CD14-positive monocyte (primary cell): ENCODE measurements at regions not wholly inside any gene's neighbourhood (a gene's known extent, or its start where the extent isn't known, plus 50 kb on each side); places are given as distances from the start of the nearest gene placed in this dataset.

Experiments used
- DNase-seq, 3 donors: peaks; one replicate each; pipeline ENCODE4 v3.0.0-alpha.2; 2011 to 2022
- H2AFZ ChIP-seq: 2 replicates; pipeline ENCODE4 v1.6.0; 2012; ENCODE audit warnings: mild to moderate bottlenecking, low read depth, low read length, inconsistent platforms; ENCODE audit not compliant: insufficient read depth, poor library complexity, severe bottlenecking
- H3K27ac ChIP-seq, 2 donors: 1 replicate in 1 of 2; 2 replicates in 1 of 2; pipeline ENCODE4 v1.5.1; 2012 to 2013; ENCODE audit warnings: low read length in 2 of 2, control low read depth in 1 of 2, inconsistent platforms in 1 of 2, low read depth in 1 of 2, mild to moderate bottlenecking in 1 of 2
- H3K27me3 ChIP-seq, 2 donors: one replicate each; pipeline versions ENCODE4 v1.6.0 to v1.6.1; 2011 to 2013; ENCODE audit warnings: low read length in 2 of 2; ENCODE audit not compliant: control insufficient read depth in 2 of 2, insufficient read depth in 2 of 2
- H3K36me3 ChIP-seq, 2 donors: replicated peaks in 1 of 2; 1 replicate in 1 of 2; 2 replicates in 1 of 2; pipeline versions ENCODE4 v1.5.1 to v1.6.1; 2012 to 2013; ENCODE audit warnings: low read length in 2 of 2, control low read depth in 1 of 2, inconsistent platforms in 1 of 2, mild to moderate bottlenecking in 1 of 2; ENCODE audit not compliant: insufficient read depth in 2 of 2, control insufficient read depth in 1 of 2
- H3K4me1 ChIP-seq, 2 donors: 1 replicate in 1 of 2; 2 replicates in 1 of 2; pipeline versions ENCODE4 v1.5.1 to v1.6.1; 2012 to 2013; ENCODE audit warnings: low read length in 2 of 2, control low read depth in 1 of 2, inconsistent platforms in 1 of 2, mild to moderate bottlenecking in 1 of 2, moderate library complexity in 1 of 2; ENCODE audit not compliant: insufficient read depth in 2 of 2, control insufficient read depth in 1 of 2
- H3K4me2 ChIP-seq: replicated peaks from 2 replicates; pipeline ENCODE3; 2012; ENCODE audit warnings: low read length, moderate library complexity, mild to moderate bottlenecking; ENCODE audit not compliant: poor library complexity, severe bottlenecking; ENCODE audit errors: extremely low read depth
- H3K4me3 ChIP-seq, 3 experiments: fragments of 200-600 bp in 1 of 3; sonication (generic) in 1 of 3; replicated peaks in 1 of 3; 1 replicate in 2 of 3; 2 replicates in 1 of 3; pipeline ENCODE4 v1.5.1; 2011 to 2013; ENCODE audit warnings: low read length in 3 of 3, mild to moderate bottlenecking in 3 of 3, control low read depth in 2 of 3, low read depth in 2 of 3, inconsistent platforms in 1 of 3, moderate library complexity in 1 of 3
- H3K79me2 ChIP-seq: 2 replicates; pipeline ENCODE4 v1.6.0; 2012; ENCODE audit warnings: mild to moderate bottlenecking, control low read depth, inconsistent platforms, low read length, moderate library complexity; ENCODE audit not compliant: insufficient read depth
- H3K9ac ChIP-seq: 2 replicates; pipeline ENCODE4 v1.6.0; 2017; ENCODE audit warnings: low read length, mild to moderate bottlenecking; ENCODE audit not compliant: insufficient read depth, poor library complexity, severe bottlenecking
- H3K9me3 ChIP-seq, 2 donors: replicated peaks in 1 of 2; 1 replicate in 1 of 2; 2 replicates in 1 of 2; pipeline versions ENCODE4 v1.5.1 to v1.6.1; 2012 to 2013; ENCODE audit warnings: low read length in 2 of 2, control low read depth in 1 of 2; ENCODE audit not compliant: control insufficient read depth in 1 of 2, insufficient read depth in 1 of 2
- H4K20me1 ChIP-seq: 2 replicates; pipeline ENCODE4 v1.6.0; 2012; ENCODE audit warnings: mild to moderate bottlenecking, low read length, control low read depth, moderate library complexity; ENCODE audit not compliant: insufficient read depth
- H3K27ac Mint-ChIP-seq, 7 donors: one replicate each; pipeline ENCODE4 v1.8.0; 2020; ENCODE audit warnings: mild to moderate bottlenecking in 7 of 7, mixed read lengths in 7 of 7, moderate library complexity in 6 of 7, inconsistent platforms in 2 of 7
- H3K27me3 Mint-ChIP-seq, 3 donors: one replicate each; pipeline ENCODE4 v1.8.0; 2021 to 2022; ENCODE audit warnings: low read depth in 3 of 3, mild to moderate bottlenecking in 3 of 3, mixed read lengths in 3 of 3, moderate library complexity in 3 of 3, inconsistent platforms in 1 of 3
- H3K36me3 Mint-ChIP-seq, 2 donors: one replicate each; pipeline ENCODE4 v1.8.0; 2020; ENCODE audit warnings: mixed read lengths in 2 of 2, inconsistent platforms in 1 of 2, mild to moderate bottlenecking in 1 of 2
- H3K4me1 Mint-ChIP-seq: one replicate; pipeline ENCODE4 v1.8.0; 2020; ENCODE audit warnings: mild to moderate bottlenecking, mixed read lengths
- H3K4me3 Mint-ChIP-seq, 2 donors: one replicate each; pipeline ENCODE4 v1.8.0; 2020; ENCODE audit warnings: mild to moderate bottlenecking in 2 of 2, mixed read lengths in 2 of 2, moderate library complexity in 1 of 2
- H3K9me3 Mint-ChIP-seq, 7 donors: one replicate each; pipeline ENCODE4 v1.8.0; 2020 to 2022; ENCODE audit warnings: mixed read lengths in 7 of 7, mild to moderate bottlenecking in 6 of 7, moderate library complexity in 6 of 7, inconsistent platforms in 2 of 7
- WGBS: methylation state at CpG from one replicate; pipeline ENCODE4 v1.1.5; 2013; ENCODE audit warnings: missing lambda C conversion rate; ENCODE audit not compliant: insufficient coverage; 5-methylcytosine and 5-hydroxymethylcytosine counted together
- intact Hi-C, 2 donors: fragments of 100-400 bp; cut with micrococcal nuclease; formaldehyde crosslinking; loops; one replicate each; pipeline versions ENCODE4 v1.15.0 to v1.15.1; 2023
- TF ChIP-seq, protein P1 (sequence below): fragments of 200-600 bp; IDR thresholded peaks from one replicate; pipeline ENCODE4 v1.8.0; 2022; ENCODE audit warnings: antibody characterized with exemption, mild to moderate bottlenecking

DNA sequence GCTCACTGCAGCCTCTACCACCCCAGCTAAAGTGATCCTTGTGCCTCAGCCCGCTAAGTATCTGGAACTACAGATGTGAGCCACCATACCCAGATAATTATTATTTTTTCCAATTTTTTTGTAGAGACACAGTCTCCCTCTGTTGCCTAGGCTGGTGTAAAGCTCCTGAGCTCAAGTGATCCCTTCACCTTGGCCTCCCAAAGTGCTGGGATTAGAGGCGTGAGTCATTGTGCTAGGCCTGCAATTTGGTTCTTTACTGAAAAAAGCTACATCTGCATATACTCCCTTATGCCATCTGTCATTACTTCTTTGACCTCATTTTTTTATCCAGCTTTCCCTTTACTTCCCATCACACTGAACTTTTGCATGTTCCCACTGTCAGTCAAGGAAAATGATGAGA lies 2012.4 kb upstream of the IGFBP7 start:
- H3K27ac ChIP-seq: no peak overlapping the region
- WGBS: no CpG with 5 or more reads among the region's 2 CpGs
- no peak overlapping the region for H3K9ac ChIP-seq
- intact Hi-C loops: no loop called here
- H3K79me2 ChIP-seq: no peaks in the 10 kb centered on the region
- TF ChIP-seq, protein P1, sequence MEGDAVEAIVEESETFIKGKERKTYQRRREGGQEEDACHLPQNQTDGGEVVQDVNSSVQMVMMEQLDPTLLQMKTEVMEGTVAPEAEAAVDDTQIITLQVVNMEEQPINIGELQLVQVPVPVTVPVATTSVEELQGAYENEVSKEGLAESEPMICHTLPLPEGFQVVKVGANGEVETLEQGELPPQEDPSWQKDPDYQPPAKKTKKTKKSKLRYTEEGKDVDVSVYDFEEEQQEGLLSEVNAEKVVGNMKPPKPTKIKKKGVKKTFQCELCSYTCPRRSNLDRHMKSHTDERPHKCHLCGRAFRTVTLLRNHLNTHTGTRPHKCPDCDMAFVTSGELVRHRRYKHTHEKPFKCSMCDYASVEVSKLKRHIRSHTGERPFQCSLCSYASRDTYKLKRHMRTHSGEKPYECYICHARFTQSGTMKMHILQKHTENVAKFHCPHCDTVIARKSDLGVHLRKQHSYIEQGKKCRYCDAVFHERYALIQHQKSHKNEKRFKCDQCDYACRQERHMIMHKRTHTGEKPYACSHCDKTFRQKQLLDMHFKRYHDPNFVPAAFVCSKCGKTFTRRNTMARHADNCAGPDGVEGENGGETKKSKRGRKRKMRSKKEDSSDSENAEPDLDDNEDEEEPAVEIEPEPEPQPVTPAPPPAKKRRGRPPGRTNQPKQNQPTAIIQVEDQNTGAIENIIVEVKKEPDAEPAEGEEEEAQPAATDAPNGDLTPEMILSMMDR: no peak
- H4K20me1 ChIP-seq: no peaks in the 10 kb centered on the region
- Mint-ChIP-seq H3K4me3 (no peak overlapping the region), H3K9me3 (peaks cover 0 to 2% (median 0%) of the 10 kb centered on the region in 7 donors), H3K36me3 (no peaks in the 10 kb centered on the region), H3K4me1 (no peaks in the 10 kb centered on the region), H3K27me3 (no peaks in the 10 kb centered on the region), H3K27ac (no peak overlapping the region)
- H2AFZ ChIP-seq: no peak overlapping the region
- no peaks in the 10 kb centered on the region for H3K27me3 ChIP-seq
- DNase-seq: no peak
- no peak overlapping the region for H3K4me3 ChIP-seq
- H3K9me3 ChIP-seq: no peaks in the 10 kb centered on the region
- H3K36me3 ChIP-seq: no peaks in the 10 kb centered on the region
- no peak overlapping the region for H3K4me2 ChIP-seq
- H3K4me1 ChIP-seq: no peaks in the 10 kb centered on the region

DNA sequence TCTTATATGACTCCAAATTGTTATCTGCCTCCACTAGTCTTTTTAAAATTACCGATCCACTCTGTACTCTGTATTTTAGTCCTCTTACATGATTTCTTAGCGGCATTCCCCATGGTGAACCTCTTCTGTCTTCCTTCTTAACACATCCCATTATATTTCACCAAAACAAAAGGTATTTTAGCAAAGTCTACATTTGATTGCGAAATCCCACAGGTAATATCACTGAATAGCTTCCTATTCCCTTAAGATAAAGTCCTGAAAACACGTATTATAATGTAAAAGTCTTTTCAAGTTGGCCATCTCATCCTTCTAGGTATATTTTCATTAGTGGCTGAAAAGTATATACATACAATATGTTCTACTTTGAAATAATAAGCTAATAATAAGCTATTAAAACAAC lies 2016.0 kb upstream of the IGFBP7 start:
- H3K27ac ChIP-seq: no peak overlapping the region
- Mint-ChIP-seq H3K27ac (no peak overlapping the region), H3K27me3 (no peaks in the 10 kb centered on the region), H3K9me3 (peaks cover 0 to 2% (median 0%) of the 10 kb centered on the region in 7 donors), H3K36me3 (no peaks in the 10 kb centered on the region), H3K4me1 (no peaks in the 10 kb centered on the region), H3K4me3 (no peak overlapping the region)
- H4K20me1 ChIP-seq: no peaks in the 10 kb centered on the region
- H3K9me3 ChIP-seq: no peaks in the 10 kb centered on the region
- H3K27me3 ChIP-seq: no peaks in the 10 kb centered on the region
- no peak overlapping the region for H3K4me3 ChIP-seq
- no peaks in the 10 kb centered on the region for H3K79me2 ChIP-seq
- no peak for DNase-seq
- TF ChIP-seq, protein P1: no peak
- no peak overlapping the region for H3K9ac ChIP-seq
- no peak overlapping the region for H3K4me2 ChIP-seq
- intact Hi-C loops: no loop called here
- no peaks in the 10 kb centered on the region for H3K36me3 ChIP-seq
- H3K4me1 ChIP-seq: no peaks in the 10 kb centered on the region
- no peak overlapping the region for H2AFZ ChIP-seq
- 94% methylated on average over 2 of the region's 4 CpGs for WGBS
